Ishikawa (cell line): ENCODE measurements at regions not wholly inside any gene's neighbourhood (a gene's known extent, or its start where the extent isn't known, plus 50 kb on each side); places are given as distances from the start of the nearest gene placed in this dataset.

Experiments
- CEBPB ChIP-seq: IDR thresholded peaks from 2 replicates; pipeline ENCODE4 v1.6.1; 2012
- CREB1 ChIP-seq: IDR thresholded peaks from 2 replicates; pipeline ENCODE4 v1.6.1; 2012; ENCODE audit warnings: low read depth
- EGR1 ChIP-seq: IDR thresholded peaks from 2 replicates; pipeline ENCODE4 v1.6.1; 2012
- EP300 ChIP-seq: IDR thresholded peaks from 2 replicates; pipeline ENCODE4 v1.6.1; 2012; ENCODE audit warnings: borderline replicate concordance
- FOXM1 ChIP-seq: IDR thresholded peaks from 2 replicates; pipeline ENCODE4 v1.6.1; 2012; ENCODE audit warnings: low read depth, borderline replicate concordance
- NFIC ChIP-seq: IDR thresholded peaks from 2 replicates; pipeline ENCODE4 v1.6.1; 2012
- RAD21 ChIP-seq: IDR thresholded peaks from 2 replicates; pipeline ENCODE4 v1.6.1; 2012; ENCODE audit warnings: low read depth
- TAF1 ChIP-seq: IDR thresholded peaks from 2 replicates; pipeline ENCODE4 v1.6.1; 2012; ENCODE audit warnings: low read depth, mild to moderate bottlenecking
- TCF12 ChIP-seq: IDR thresholded peaks from 2 replicates; pipeline ENCODE4 v1.6.1; 2012; ENCODE audit warnings: low read depth
- TEAD4 ChIP-seq: IDR thresholded peaks from 2 replicates; pipeline ENCODE4 v1.6.1; 2012
- USF1 ChIP-seq: IDR thresholded peaks from 2 replicates; pipeline ENCODE4 v1.6.1; 2012
- YY1 ChIP-seq: IDR thresholded peaks from 2 replicates; pipeline ENCODE4 v1.6.1; 2012; ENCODE audit warnings: low read depth
- ZBTB7A ChIP-seq: IDR thresholded peaks from 2 replicates; pipeline ENCODE4 v1.6.1; 2012; ENCODE audit warnings: low read depth
- TF ChIP-seq, protein P1 (sequence below): IDR thresholded peaks from 2 replicates; pipeline ENCODE4 v1.6.1; 2012; ENCODE audit warnings: low read depth, mild to moderate bottlenecking
- TF ChIP-seq, protein P2 (sequence below): IDR thresholded peaks from 2 replicates; pipeline ENCODE4 v1.6.1; 2012

GRCh38 chr3:72547183-72547582 lies 301.1 kb downstream of the SHQ1 start:
- TF ChIP-seq, protein P1, sequence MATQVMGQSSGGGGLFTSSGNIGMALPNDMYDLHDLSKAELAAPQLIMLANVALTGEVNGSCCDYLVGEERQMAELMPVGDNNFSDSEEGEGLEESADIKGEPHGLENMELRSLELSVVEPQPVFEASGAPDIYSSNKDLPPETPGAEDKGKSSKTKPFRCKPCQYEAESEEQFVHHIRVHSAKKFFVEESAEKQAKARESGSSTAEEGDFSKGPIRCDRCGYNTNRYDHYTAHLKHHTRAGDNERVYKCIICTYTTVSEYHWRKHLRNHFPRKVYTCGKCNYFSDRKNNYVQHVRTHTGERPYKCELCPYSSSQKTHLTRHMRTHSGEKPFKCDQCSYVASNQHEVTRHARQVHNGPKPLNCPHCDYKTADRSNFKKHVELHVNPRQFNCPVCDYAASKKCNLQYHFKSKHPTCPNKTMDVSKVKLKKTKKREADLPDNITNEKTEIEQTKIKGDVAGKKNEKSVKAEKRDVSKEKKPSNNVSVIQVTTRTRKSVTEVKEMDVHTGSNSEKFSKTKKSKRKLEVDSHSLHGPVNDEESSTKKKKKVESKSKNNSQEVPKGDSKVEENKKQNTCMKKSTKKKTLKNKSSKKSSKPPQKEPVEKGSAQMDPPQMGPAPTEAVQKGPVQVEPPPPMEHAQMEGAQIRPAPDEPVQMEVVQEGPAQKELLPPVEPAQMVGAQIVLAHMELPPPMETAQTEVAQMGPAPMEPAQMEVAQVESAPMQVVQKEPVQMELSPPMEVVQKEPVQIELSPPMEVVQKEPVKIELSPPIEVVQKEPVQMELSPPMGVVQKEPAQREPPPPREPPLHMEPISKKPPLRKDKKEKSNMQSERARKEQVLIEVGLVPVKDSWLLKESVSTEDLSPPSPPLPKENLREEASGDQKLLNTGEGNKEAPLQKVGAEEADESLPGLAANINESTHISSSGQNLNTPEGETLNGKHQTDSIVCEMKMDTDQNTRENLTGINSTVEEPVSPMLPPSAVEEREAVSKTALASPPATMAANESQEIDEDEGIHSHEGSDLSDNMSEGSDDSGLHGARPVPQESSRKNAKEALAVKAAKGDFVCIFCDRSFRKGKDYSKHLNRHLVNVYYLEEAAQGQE, result no peak
- TF ChIP-seq TAF1 (no peak), FOXM1 (no peak), CEBPB (no peak), EGR1 (no peak), CREB1 (no peak), ZBTB7A (no peak), USF1 (no peak), TCF12 (no peak), YY1 (no peak), TEAD4 (no peak), NFIC (no peak), EP300 (no peak), RAD21 (no peak)
- TF ChIP-seq, protein P2, sequence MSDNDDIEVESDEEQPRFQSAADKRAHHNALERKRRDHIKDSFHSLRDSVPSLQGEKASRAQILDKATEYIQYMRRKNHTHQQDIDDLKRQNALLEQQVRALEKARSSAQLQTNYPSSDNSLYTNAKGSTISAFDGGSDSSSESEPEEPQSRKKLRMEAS, result no peak

DNA sequence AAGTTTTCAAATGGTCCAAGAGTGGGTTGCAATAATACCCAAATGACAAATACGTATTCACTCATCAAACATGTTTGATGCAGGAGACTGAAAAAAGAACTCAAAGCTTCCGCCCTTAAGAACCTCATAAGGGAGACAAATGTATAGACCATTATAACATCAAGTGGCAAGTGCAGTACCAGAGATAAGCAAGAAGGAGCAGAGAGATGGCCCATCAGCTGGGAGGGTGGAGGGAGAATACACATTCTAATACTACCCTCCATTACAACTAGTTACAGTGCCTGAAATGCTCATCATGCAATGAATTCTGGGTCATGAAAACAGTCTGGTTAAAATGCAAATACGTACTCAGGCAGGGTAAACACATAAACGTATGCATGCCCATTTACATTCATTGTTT lies 304.0 kb downstream of the SHQ1 start:
- no peak for TF ChIP-seq NFIC
- TF ChIP-seq YY1, result no peak

DNA sequence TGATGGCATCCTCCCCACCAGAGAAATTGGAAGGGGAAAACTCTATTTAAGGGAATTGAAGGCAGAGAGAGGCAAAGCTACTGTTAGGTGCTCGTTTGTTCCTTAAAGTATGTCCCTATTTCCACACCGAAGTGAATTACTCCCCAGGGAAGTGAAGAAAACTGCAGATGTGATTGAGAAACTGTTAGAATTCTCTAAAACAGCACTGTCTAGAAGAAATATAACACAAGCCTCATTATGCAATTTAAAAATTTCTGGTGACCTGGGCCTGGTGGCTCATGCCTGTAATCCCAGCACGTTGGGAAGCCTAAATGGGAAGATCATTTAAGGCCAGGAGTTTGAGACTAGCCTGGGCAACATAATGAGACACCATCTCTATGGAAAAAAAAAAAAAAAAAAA lies 305.0 kb downstream of the SHQ1 start:
- TF ChIP-seq, protein P1, result no peak
- TF ChIP-seq EGR1 (no peak), NFIC (no peak), RAD21 (no peak)

- TF ChIP-seq TEAD4, result no peak
- no peak for TF ChIP-seq FOXM1
- TF ChIP-seq EP300, result no peak
- TF ChIP-seq RAD21, result no peak
- TF ChIP-seq ZBTB7A, result no peak
- no peak for TF ChIP-seq TAF1
- no peak for TF ChIP-seq TCF12
- TF ChIP-seq, protein P1, result no peak
- TF ChIP-seq YY1, result no peak
- no peak for TF ChIP-seq EGR1
- TF ChIP-seq CREB1, result no peak
- TF ChIP-seq CEBPB, result no peak
- TF ChIP-seq NFIC, result no peak
- no peak for TF ChIP-seq USF1
- TF ChIP-seq, protein P2, result no peak
These were observed 305.5 kb downstream of the SHQ1 start for GRCh38 chr3:72542781-72543180.

DNA sequence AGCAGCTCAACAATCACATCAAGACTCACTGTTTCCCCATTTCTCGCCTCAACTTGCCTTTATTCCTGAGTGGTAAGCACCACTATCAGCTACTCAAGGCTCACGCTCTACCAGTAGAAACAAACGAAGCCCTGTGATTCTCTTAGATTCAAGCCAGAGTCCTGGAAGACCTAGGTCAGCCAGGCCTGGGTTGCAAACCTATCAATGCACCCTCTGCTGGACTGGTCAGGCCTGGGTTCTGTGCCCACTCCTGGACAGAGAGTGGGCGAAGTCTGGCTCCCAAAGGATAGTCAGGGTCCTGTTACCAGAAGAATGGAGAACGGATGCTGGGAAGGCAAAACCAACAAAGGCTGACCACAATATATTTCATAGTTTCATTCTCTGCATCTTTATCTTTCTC lies 308.4 kb downstream of the SHQ1 start:
- TF ChIP-seq NFIC, result no peak
